ENCODE measurements at regions not wholly inside any gene's neighbourhood (a gene's known extent, or its start where the extent isn't known, plus 50 kb on each side); places are given as distances from the start of the nearest gene placed in this dataset.

DNA sequence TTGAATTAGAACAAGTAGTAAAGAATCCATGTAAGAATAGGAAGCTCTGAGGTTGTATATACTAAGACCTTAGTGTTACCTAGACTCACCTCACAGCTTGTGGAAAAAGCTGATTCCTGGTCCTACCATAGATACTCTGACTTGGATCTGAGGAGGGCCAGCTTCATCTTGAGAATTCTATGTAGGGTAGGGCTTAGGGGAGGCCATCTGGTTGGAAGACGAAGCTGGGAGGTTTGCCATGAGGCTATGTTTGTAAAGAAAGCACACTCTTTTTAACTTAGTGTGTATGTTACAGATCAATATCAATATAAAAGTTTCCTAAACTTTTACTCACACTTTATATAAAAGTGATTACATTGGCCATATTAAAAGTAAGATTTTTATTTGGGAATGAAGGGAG lies 77.1 kb upstream of the GALNT5 start:
- intact Hi-C loops (cut with micrococcal nuclease), result no loop called here

DNA sequence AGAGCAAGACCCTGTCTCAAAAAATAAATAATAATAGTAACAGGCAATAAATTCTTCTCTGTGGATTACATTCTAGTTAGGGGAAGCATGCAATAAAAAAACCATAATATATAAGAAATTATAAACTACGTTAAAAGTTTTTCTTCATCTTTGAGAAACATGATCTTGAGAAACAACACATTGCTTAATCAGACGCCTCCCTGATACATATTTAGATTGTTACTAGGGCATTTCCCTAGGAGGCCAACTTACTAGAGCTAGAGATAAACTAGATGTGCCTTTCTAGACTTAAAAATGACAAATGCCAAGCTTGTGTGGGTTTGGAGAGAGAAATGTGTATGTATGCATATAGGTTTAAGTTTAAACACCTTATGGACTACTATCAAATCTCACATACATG lies 76.3 kb upstream of the GALNT5 start:
- intact Hi-C loops (cut with micrococcal nuclease), result no loop called here

DNA sequence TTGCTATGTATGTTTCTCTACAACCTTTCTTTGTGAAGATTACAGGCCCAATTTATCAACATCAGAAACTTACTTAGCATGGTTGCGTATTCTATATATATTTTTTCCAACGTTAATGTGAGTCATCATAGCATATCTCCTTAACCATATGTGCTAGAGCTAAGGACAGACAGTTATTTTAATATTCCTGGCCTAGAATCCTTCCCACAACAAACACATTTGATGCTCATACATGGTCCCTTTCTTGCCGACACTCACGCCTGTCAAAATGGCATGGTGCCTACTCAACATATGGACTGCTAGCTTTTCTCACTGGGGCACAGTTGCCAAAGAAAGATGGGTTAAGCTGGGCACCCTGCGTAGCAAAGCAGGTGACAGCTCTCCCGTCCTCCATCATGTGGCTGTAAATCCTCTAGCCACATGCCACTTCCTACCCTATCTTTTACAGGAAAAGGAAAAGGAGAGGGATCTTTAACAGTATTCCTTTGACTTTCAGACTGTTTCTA lies 75.2 kb upstream of the GALNT5 start:
- intact Hi-C loops (cut with micrococcal nuclease), result no loop called here

GRCh38 chr2:157182834-157183396 lies 74.6 kb upstream of the GALNT5 start:
- intact Hi-C loops (cut with micrococcal nuclease), result no loop called here

DNA sequence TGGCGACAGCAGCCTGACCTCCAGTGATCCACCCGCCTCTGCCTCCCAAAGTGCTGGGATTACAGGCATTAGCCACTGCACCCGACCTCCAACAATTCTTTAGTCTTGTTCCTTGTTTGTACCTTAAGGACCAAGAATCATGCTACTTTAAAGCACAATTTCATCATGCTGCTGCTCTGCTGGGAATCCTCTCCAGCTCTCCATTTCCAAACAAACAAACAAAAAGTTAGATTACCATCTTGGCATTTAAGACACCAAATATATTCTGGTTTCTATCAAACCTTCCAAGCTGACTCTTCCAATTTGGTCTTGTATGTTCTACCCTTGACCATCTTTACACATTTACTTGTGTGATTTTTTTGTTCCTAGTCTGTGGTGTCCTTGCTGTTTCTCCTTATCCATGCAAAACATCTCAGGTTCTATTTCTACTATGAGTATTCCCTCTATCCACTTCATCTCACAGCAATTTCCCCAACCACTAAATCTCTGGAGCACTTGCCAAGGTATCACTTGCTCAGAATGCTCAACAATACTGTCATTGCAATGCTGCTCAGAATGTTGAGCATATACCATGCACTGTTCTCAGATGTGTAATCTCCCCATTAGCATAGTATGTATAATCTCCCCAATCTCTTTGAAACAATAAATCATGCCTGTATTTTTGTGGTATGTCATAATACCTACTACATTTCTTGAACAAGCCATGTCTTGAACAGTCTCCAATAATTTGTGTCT lies 73.2 kb upstream of the GALNT5 start:
- intact Hi-C loops (cut with micrococcal nuclease), result no loop called here

- intact Hi-C loops (cut with micrococcal nuclease), result no loop called here
Measured at GRCh38 chr2:157185476-157186227, 71.9 kb upstream of the GALNT5 start.

DNA sequence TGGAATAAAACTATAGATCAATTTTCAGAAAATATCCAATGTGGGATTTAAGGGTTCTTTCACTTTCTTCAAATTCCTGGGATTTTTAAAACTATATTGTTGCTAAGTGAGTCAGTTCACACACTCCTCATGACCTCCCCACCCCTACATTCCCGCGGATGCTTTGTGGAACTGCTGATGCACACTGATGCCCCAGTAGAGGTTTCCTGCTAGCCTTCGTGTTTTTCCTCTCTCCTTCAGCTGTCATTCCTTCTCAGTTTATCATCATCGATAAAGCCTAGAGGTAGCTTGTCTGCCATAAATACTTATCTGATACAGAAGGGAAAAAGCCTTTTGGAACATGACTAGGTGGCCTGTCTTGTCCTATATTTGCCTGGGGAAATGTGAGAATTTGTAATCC lies 67.4 kb upstream of the GALNT5 start:
- intact Hi-C loops (cut with micrococcal nuclease), result loop anchor here (5.0 kb wide), 3 partner anchors 133 to 858 kb away; partner anchors contain the start of gene NR4A2

GRCh38 chr2:157191186-157191585 lies 66.3 kb upstream of the GALNT5 start:
- intact Hi-C loops (cut with micrococcal nuclease), result loop anchor here (5.0 kb wide), 3 partner anchors 134 to 859 kb away; partner anchors contain the start of gene NR4A2

- intact Hi-C loops (cut with micrococcal nuclease), result loop anchor here (5.0 kb wide), 3 partner anchors 135 to 860 kb away; partner anchors contain the start of gene NR4A2
Measured at GRCh38 chr2:157192445-157193423, 64.8 kb upstream of the GALNT5 start.

- intact Hi-C loops (cut with micrococcal nuclease), result loop anchor here (5.0 kb wide), 3 partner anchors 136 to 861 kb away; partner anchors contain the start of gene NR4A2
Measured at GRCh38 chr2:157193461-157193860, 64.0 kb upstream of the GALNT5 start.

DNA sequence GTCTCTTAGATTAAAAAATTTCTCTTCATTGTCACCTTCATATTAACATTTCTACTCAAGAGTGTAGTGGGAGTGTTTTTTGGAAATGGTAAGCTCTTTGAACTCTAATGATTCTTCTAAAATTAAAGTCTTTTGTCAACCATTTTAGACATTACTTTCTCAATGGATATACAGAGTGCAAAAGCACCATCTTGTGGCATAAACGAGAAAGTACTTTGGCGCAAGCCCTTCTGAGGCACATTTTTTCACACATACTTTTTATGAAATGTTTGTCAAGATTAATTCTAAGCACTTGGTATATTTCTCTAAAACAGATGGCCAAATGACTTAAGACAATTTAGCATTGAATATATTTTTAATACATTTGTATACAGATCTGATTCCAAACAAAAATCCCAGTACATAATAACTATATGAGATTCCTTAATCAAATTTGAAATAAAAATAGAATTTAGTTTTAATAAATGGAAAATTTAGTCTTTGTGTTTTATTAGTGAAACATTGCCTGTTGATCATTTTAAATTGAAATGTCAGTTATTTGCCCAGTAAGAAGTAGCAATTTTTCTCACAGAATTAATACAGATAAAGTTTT lies 63.3 kb upstream of the GALNT5 start:
- intact Hi-C loops (cut with micrococcal nuclease), result loop anchor here (2.0 to 5.0 kb wide), 5 partner anchors 137 to 1817 kb away; partner anchors contain the start of gene NR4A2

GRCh38 chr2:157194844-157195243 lies 62.7 kb upstream of the GALNT5 start:
- intact Hi-C loops (cut with micrococcal nuclease), result loop anchor here (2.0 to 5.0 kb wide), 5 partner anchors 138 to 1818 kb away; partner anchors contain the start of gene NR4A2

DNA sequence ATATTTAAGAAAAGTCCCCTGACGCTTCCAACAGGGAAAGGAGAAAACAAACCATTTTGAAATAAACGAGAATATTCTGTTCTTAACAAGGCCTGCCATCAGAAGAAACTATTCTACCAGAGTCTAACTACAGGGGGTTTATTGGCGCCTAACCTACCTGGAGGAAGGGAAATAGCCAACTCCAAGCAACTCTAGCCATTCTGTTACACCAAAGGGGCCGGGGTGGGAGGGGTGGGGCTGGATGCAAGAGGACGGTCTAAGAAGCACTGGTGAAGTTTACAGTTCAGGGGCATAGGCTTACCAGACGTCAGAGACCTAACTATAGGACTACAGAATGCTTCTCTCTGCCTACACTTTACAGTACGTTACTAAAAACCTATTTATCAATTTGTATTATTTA lies 60.5 kb upstream of the GALNT5 start:
- intact Hi-C loops (cut with micrococcal nuclease), result no loop called here

- intact Hi-C loops (cut with micrococcal nuclease), result no loop called here
Measured at GRCh38 chr2:157197848-157198247, 59.7 kb upstream of the GALNT5 start.

DNA sequence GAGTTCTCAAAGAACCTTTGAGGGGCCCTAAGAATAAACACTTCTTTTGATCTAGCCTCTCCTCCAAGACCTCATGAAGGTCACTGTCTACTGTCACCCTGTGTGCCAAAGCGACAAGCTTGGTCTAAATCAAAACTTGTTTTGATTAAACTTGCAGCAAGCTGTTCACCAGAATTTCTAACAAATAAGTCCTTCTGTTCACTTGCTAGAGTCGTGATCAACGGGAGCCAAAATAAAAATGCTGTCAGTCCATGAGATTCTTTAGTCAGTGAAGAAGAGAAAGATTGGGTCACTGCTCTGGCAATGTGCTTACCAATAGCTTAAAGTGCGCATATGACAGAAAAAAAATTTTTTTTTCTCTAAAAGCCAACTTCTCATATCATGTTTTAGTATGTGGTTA lies 53.9 kb upstream of the GALNT5 start:
- intact Hi-C loops (cut with micrococcal nuclease), result no loop called here

GRCh38 chr2:157204401-157204800 lies 53.1 kb upstream of the GALNT5 start:
- intact Hi-C loops (cut with micrococcal nuclease), result no loop called here

GRCh38 chr2:157206916-157207315 lies 50.6 kb upstream of the GALNT5 start:
- intact Hi-C loops (cut with micrococcal nuclease), result no loop called here

All from T-helper 2 cell treated with Interferon-gamma antibody and Interleukin-4, amounts not matched to agents 100 ng/mL and 5 ng/mL, for 36 hours (primary cell).